Colonic mucosa (tissue), 4 donors: ENCODE measurements at regions not wholly inside any gene's neighbourhood (a gene's known extent, or its start where the extent isn't known, plus 50 kb on each side); places are given as distances from the start of the nearest gene placed in this dataset.

Experiments used
- DNase-seq: peaks from one replicate; pipeline ENCODE4 v3.0.0-alpha.2; 2020
- H3K27ac ChIP-seq: fragments of 200-600 bp; one replicate; pipeline ENCODE4 v1.8.0; 2021
- H3K27me3 ChIP-seq: fragments of 200-600 bp; one replicate; pipeline ENCODE4 v1.8.0; 2021
- H3K36me3 ChIP-seq: fragments of 200-600 bp; one replicate; pipeline ENCODE4 v1.8.0; 2021
- H3K4me1 ChIP-seq: fragments of 200-600 bp; one replicate; pipeline ENCODE4 v1.8.0; 2021; ENCODE audit warnings: mild to moderate bottlenecking
- H3K4me3 ChIP-seq: fragments of 200-600 bp; one replicate; pipeline ENCODE4 v1.8.0; 2021
- H3K9ac ChIP-seq, 2 donors: one replicate each; pipeline ENCODE4 v1.7.0; 2013; ENCODE audit warnings: control low read depth in 2 of 2, low read depth in 2 of 2, low read length in 2 of 2
- H3K9me3 ChIP-seq: fragments of 200-600 bp; one replicate; pipeline ENCODE4 v1.8.0; 2021
- CTCF ChIP-seq: fragments of 200-600 bp; IDR thresholded peaks from one replicate; pipeline ENCODE4 v1.8.0; 2022; ENCODE audit warnings: antibody characterized with exemption, mild to moderate bottlenecking
- intact Hi-C: fragments of 100-400 bp; cut with DNase I; formaldehyde crosslinking; loops from one replicate; pipeline ENCODE4 v1.14.1; 2022
- donor health status: healthy.
- donor health status: DM: no; HTN: no; CAD: no.
- donor health status: DM: no; HTN: no; CAD: no.

DNA sequence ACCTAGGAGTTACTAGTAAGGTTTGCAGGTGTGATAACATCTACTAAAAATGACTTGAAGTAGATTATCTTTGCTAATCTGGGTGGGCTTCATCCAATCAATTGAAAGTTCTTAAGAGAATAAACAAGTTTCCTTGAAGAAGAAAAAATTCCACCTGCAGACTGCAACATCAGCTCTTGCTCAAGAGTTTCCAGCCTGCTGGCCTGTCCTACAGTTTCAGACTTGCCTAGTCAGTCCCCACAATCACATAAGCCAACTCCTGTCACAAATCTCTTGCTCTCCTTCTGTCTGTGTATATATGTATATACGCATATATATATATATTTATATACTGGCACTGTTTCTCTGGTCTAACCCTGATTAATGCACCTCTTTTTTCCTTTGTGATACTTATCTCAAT is 67.3 kb upstream of the ITM2B start:
- no peaks in the 10 kb centered on the region for H3K4me1 ChIP-seq
- no peak for TF ChIP-seq CTCF
- H3K27ac ChIP-seq: no peak overlapping the region
- H3K4me3 ChIP-seq: no peak overlapping the region
- H3K36me3 ChIP-seq: no peaks in the 10 kb centered on the region
- intact Hi-C loops: no loop called here
- no peak for DNase-seq
- no peaks in the 10 kb centered on the region for H3K9me3 ChIP-seq
- H3K9ac ChIP-seq: no peak overlapping the region
- no peaks in the 10 kb centered on the region for H3K27me3 ChIP-seq

DNA sequence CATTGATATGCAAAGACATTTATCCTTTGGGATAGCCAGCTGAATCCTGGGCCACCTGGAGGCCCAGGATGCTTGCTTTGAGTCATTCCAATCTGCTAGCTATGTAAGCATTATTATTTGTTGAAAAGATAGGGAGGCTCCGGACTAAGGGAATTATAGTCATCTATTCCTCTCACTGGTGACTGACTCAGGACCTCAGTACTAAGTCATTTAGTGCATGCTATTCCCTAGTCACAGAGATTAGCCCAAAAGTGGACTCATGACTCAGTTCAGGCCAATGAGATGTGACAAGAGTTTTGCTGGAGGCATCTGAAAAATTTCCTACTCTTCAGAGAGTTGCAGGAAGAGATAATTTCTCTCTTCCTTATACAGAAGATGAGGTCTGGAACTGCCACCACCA is 67.9 kb upstream of the ITM2B start:
- Histone ChIP-seq H3K27ac (no peak overlapping the region), H3K4me1 (no peaks in the 10 kb centered on the region), H3K4me3 (no peak overlapping the region), H3K36me3 (no peaks in the 10 kb centered on the region), H3K27me3 (no peaks in the 10 kb centered on the region), H3K9me3 (no peaks in the 10 kb centered on the region), H3K9ac (no peak overlapping the region)
- no peak for TF ChIP-seq CTCF
- no peak for DNase-seq
- intact Hi-C loops: no loop called here

GRCh38 chr13:48163061-48163460 is 68.2 kb upstream of the MED4 start:
- H3K36me3 ChIP-seq: no peaks in the 10 kb centered on the region
- H3K9me3 ChIP-seq: no peaks in the 10 kb centered on the region
- H3K27me3 ChIP-seq: no peaks in the 10 kb centered on the region
- no peak overlapping the region for H3K4me3 ChIP-seq
- H3K4me1 ChIP-seq: no peaks in the 10 kb centered on the region
- intact Hi-C loops: no loop called here
- H3K9ac ChIP-seq: no peak overlapping the region
- no peak for DNase-seq
- no peak for TF ChIP-seq CTCF
- no peak overlapping the region for H3K27ac ChIP-seq

GRCh38 chr13:48162217-48162616 is 67.3 kb upstream of the MED4 start:
- intact Hi-C loops: no loop called here
- H3K27ac ChIP-seq: no peak overlapping the region
- H3K4me3 ChIP-seq: no peak overlapping the region
- H3K27me3 ChIP-seq: no peaks in the 10 kb centered on the region
- no peak overlapping the region for H3K9ac ChIP-seq
- H3K9me3 ChIP-seq: no peaks in the 10 kb centered on the region
- DNase-seq: no peak
- H3K36me3 ChIP-seq: no peaks in the 10 kb centered on the region
- no peaks in the 10 kb centered on the region for H3K4me1 ChIP-seq
- no peak for TF ChIP-seq CTCF

- no peak for TF ChIP-seq CTCF
- Histone ChIP-seq H3K36me3 (no peaks in the 10 kb centered on the region), H3K4me1 (no peaks in the 10 kb centered on the region), H3K9me3 (no peaks in the 10 kb centered on the region), H3K27ac (peak overlapping the region; percentile 34), H3K9ac (no peak overlapping the region), H3K4me3 (no peak overlapping the region), H3K27me3 (no peaks in the 10 kb centered on the region)
- DNase-seq: peak; percentile 29
- intact Hi-C loops: no loop called here
Measured at GRCh38 chr13:48161530-48162179, 66.8 kb upstream of the MED4 start.
